ENCODE measurements at regions not wholly inside any gene's neighbourhood (a gene's known extent, or its start where the extent isn't known, plus 50 kb on each side); places are given as distances from the start of the nearest gene placed in this dataset.

DNA sequence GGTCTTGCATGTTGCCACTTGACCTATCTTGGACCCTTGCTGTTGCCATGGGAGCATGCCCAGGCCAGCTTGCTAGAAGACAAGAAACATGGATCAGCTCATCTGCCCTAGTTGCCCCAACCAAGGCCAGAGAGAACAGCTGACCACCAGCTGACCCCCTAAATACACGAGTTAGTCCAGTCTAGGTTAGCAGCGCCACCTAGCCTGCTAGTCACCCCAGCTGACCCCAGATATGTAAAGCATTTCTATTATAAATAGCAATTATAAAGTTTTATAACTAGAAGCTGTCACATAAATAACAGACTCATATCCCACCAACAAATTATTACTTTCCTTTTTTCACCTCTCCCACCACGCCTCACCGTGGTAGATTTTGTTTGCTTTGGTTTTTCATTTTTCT lies 387.8 kb downstream of the RASEF start:
- no peaks in the 10 kb centered on the region for H3K9me3 ChIP-seq
- H3K27ac ChIP-seq: no peak overlapping the region
- 77 to 80% methylated on average over 4 of the region's 4 CpGs for WGBS, 2 donors
- no peaks in the 10 kb centered on the region for H3K4me1 ChIP-seq
- no peak for DNase-seq
- no peaks in the 10 kb centered on the region for H3K27me3 ChIP-seq
- H3K36me3 ChIP-seq: no peaks in the 10 kb centered on the region
- intact Hi-C loops (cut with DNase I): no loop called here
- H3K4me3 ChIP-seq: no peak overlapping the region
- TF ChIP-seq POLR2A (IDR thresholded peaks at IDR 0.05): no peak
- TF ChIP-seq, protein P1, sequence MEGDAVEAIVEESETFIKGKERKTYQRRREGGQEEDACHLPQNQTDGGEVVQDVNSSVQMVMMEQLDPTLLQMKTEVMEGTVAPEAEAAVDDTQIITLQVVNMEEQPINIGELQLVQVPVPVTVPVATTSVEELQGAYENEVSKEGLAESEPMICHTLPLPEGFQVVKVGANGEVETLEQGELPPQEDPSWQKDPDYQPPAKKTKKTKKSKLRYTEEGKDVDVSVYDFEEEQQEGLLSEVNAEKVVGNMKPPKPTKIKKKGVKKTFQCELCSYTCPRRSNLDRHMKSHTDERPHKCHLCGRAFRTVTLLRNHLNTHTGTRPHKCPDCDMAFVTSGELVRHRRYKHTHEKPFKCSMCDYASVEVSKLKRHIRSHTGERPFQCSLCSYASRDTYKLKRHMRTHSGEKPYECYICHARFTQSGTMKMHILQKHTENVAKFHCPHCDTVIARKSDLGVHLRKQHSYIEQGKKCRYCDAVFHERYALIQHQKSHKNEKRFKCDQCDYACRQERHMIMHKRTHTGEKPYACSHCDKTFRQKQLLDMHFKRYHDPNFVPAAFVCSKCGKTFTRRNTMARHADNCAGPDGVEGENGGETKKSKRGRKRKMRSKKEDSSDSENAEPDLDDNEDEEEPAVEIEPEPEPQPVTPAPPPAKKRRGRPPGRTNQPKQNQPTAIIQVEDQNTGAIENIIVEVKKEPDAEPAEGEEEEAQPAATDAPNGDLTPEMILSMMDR (IDR thresholded peaks at IDR 0.05): no peak

DNA sequence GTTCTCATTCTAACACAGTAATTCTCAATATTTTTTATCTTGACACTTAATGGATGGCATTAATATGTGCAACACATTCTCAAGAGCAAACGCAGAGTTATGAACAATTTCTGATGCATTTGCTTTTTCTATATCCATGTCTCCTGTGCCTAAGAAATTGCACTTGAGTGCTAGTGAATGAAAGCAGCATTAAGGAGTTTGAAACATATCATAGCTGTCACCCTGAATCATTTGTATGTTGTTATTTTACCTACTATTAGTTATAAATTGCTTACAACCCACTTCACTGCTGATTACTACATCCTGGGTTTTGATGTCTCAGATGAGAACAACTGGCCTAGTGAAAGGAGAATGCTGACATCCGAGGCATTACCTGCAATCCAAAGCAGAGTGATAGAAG lies 387.3 kb downstream of the RASEF start:
- Histone ChIP-seq H3K4me3 (no peak overlapping the region), H3K27me3 (no peaks in the 10 kb centered on the region), H3K36me3 (no peaks in the 10 kb centered on the region), H3K4me1 (no peaks in the 10 kb centered on the region), H3K9me3 (no peaks in the 10 kb centered on the region), H3K27ac (no peak overlapping the region)
- WGBS, 2 donors: 51 to 77% methylated on average over 2 of the region's 2 CpGs
- intact Hi-C loops (cut with DNase I): no loop called here
- no peak for DNase-seq
- TF ChIP-seq, protein P1 (IDR thresholded peaks at IDR 0.05): no peak
- no peak for TF ChIP-seq POLR2A (IDR thresholded peaks at IDR 0.05)

DNA sequence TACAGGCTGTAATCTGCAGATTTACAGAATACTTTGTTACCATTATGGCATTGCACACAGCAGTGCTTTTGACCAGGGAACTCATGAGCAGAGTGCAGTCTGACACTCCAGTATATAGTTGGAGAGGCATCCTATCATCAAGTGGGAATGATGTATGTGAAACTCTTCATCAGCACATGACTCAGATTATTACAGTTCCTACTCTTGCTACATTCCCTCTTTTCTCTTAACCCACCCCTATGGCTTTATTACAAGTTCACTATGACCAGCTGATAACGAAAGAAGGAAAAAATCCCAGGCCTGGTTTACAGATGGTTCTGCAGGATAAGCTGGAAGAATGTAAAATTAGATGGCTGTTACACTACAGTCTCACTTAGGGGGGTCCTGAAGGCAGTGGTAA lies 385.9 kb downstream of the RASEF start:
- H3K27ac ChIP-seq: no peak overlapping the region
- H3K27me3 ChIP-seq: no peaks in the 10 kb centered on the region
- intact Hi-C loops (cut with DNase I): no loop called here
- TF ChIP-seq, protein P1 (IDR thresholded peaks at IDR 0.05): no peak
- no peak for TF ChIP-seq POLR2A (IDR thresholded peaks at IDR 0.05)
- H3K36me3 ChIP-seq: no peaks in the 10 kb centered on the region
- H3K4me1 ChIP-seq: no peaks in the 10 kb centered on the region
- no peak for DNase-seq
- H3K4me3 ChIP-seq: no peak overlapping the region
- H3K9me3 ChIP-seq: no peaks in the 10 kb centered on the region
- 60 to 80% methylated on average over 1 of the region's 1 CpG for WGBS, 2 donors

DNA sequence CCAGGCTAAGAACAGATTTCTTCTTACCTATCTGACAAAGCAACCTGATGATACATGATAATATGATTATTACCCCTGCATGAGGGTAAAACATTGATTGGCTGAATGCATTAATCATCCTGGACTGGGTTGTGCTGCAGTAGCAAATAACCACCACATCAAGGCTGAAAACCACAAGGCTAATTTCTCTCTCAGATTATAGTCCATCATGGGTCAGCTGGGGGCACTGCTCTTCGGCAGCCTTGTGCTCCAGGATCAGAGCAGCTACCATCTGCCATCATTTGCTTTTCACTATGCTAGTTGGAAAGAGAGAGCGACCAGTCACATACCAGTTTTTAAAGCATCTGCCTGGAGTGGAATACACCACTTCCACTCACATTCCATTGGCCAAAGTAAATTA lies 383.5 kb downstream of the RASEF start:
- TF ChIP-seq, protein P1 (IDR thresholded peaks at IDR 0.05): no peak
- TF ChIP-seq POLR2A (IDR thresholded peaks at IDR 0.05): no peak
- H3K36me3 ChIP-seq: no peaks in the 10 kb centered on the region
- DNase-seq: no peak
- H3K4me3 ChIP-seq: no peak overlapping the region
- WGBS, 2 donors: 83 to 92% methylated on average over 2 of the region's 2 CpGs
- intact Hi-C loops (cut with DNase I): no loop called here
- H3K27me3 ChIP-seq: no peaks in the 10 kb centered on the region
- no peak overlapping the region for H3K27ac ChIP-seq
- no peaks in the 10 kb centered on the region for H3K9me3 ChIP-seq
- H3K4me1 ChIP-seq: no peaks in the 10 kb centered on the region

DNA sequence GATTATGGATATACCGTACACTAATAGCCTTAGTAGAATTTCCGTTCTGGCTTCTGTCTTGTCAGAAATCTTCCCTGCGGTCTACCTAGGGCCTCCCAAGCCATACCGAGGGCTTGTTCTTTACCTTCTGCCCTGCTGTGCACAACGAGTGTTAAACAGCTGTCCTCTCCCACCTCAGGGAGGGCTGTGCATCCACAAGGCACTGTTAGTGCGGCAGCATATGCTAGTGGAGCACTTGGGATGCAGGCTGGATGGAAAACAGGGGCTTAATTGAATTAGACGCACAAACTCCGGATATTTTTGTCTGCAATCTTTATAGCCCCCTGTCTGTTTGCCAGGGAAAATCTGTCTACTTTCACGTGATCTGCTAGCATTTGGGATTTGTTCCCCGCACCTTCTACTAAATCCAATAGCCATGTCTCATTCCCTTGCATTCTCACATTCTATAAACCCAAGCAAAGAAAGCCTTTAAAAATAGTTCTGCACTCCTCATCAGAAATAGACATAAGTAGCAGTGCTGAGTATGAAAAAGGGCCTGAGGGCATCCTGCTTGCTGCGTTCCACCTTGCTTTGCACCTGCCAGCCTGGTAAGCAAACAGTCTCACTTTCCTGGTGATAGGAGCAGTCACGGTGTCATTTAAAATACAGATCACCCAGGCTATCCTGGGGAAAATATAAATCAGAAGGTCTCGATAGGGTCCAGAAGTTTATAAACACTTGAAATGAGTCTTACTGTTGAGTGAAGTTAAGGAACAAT lies 382.6 kb downstream of the RASEF start:
- no peak for DNase-seq
- WGBS, 2 donors: 62 to 73% methylated on average over 11 to 13 of the region's 13 CpGs
- Histone ChIP-seq H3K27me3 (no peaks in the 10 kb centered on the region), H3K9me3 (no peaks in the 10 kb centered on the region), H3K4me3 (no peak overlapping the region), H3K4me1 (no peaks in the 10 kb centered on the region), H3K27ac (no peak overlapping the region), H3K36me3 (no peaks in the 10 kb centered on the region)
- TF ChIP-seq POLR2A (IDR thresholded peaks at IDR 0.05): no peak
- TF ChIP-seq, protein P1 (IDR thresholded peaks at IDR 0.05): no peak
- intact Hi-C loops (cut with DNase I): no loop called here

Data from esophagus squamous epithelium (tissue), 5 donors.